Naive thymus-derived CD4-positive, alpha-beta T cell (primary cell): ENCODE measurements at regions not wholly inside any gene's neighbourhood (a gene's known extent, or its start where the extent isn't known, plus 50 kb on each side); places are given as distances from the start of the nearest gene placed in this dataset.

Experiments
- ATAC-seq: fragments of 150-1000 bp; cut with Tn5 transposase; 2 replicates; pipeline ENCODE4 v1.10.0; 2021; ENCODE audit warnings: mild to moderate bottlenecking, moderate library complexity
- CTCF ChIA-PET: fragments of 350-600 bp; sonication (Branson Sonifier 250); formaldehyde crosslinking; loops from one replicate; lab custom pipeline; 2021; ENCODE audit warnings: antibody characterized with exemption; lab: Charles Lee
- POLR2A ChIA-PET: fragments of 350-600 bp; sonication (Branson Sonifier 250); formaldehyde crosslinking; loops from one replicate; lab custom pipeline; 2021; ENCODE audit warnings: antibody characterized with exemption, inconsistent platforms; lab: Charles Lee
- DNase-seq, 9 donors: peaks; one replicate each; pipeline versions ENCODE4 v3.0.0 to v3.0.0-alpha.2; 2020 to 2022; ENCODE audit warnings: mixed read lengths in 1 of 9
- H3K27ac ChIP-seq: one replicate; pipeline ENCODE4 v1.7.0; 2013; ENCODE audit warnings: mild to moderate bottlenecking, low read depth, low read length, moderate library complexity
- H3K27me3 ChIP-seq, 2 donors: one replicate each; pipeline ENCODE4 v1.7.0; 2013; ENCODE audit warnings: low read length in 2 of 2, mild to moderate bottlenecking in 2 of 2, moderate library complexity in 2 of 2; ENCODE audit not compliant: control insufficient read depth in 2 of 2, insufficient read depth in 2 of 2
- H3K36me3 ChIP-seq, 3 experiments: 1 replicate in 2 of 3; 2 replicates in 1 of 3; pipeline ENCODE4 v1.7.0; 2013; ENCODE audit warnings: low read length in 3 of 3, mild to moderate bottlenecking in 3 of 3, moderate library complexity in 1 of 3; ENCODE audit not compliant: insufficient read depth in 3 of 3, control insufficient read depth in 2 of 3
- H3K4me1 ChIP-seq, 2 donors: one replicate each; pipeline ENCODE4 v1.7.0; 2013; ENCODE audit warnings: low read length in 2 of 2, mild to moderate bottlenecking in 2 of 2, moderate library complexity in 1 of 2; ENCODE audit not compliant: control insufficient read depth in 2 of 2, insufficient read depth in 2 of 2
- H3K4me3 ChIP-seq: 2 replicates; pipeline ENCODE4 v1.7.0; 2013; ENCODE audit warnings: mild to moderate bottlenecking, low read length
- H3K9me3 ChIP-seq, 3 experiments: 1 replicate in 2 of 3; 2 replicates in 1 of 3; pipeline ENCODE4 v1.7.0; 2013; ENCODE audit warnings: low read length in 3 of 3; ENCODE audit not compliant: control insufficient read depth in 2 of 3
- H3K27ac Mint-ChIP-seq, 9 donors: one replicate each; pipeline ENCODE4 v1.8.0; 2020 to 2022; ENCODE audit warnings: mixed read lengths in 9 of 9, mild to moderate bottlenecking in 8 of 9, moderate library complexity in 5 of 9, inconsistent platforms in 2 of 9
- H3K27me3 Mint-ChIP-seq, 5 donors: one replicate each; pipeline ENCODE4 v1.8.0; 2021 to 2022; ENCODE audit warnings: mixed read lengths in 5 of 5, mild to moderate bottlenecking in 1 of 5
- H3K36me3 Mint-ChIP-seq, 5 donors: one replicate each; pipeline ENCODE4 v1.8.0; 2020 to 2022; ENCODE audit warnings: mixed read lengths in 5 of 5, mild to moderate bottlenecking in 3 of 5, inconsistent platforms in 1 of 5
- H3K4me1 Mint-ChIP-seq, 7 donors: one replicate each; pipeline ENCODE4 v1.8.0; 2020 to 2022; ENCODE audit warnings: mixed read lengths in 7 of 7, mild to moderate bottlenecking in 3 of 7, inconsistent platforms in 1 of 7
- H3K4me3 Mint-ChIP-seq, 10 donors: one replicate each; pipeline ENCODE4 v1.8.0; 2020 to 2022; ENCODE audit warnings: mild to moderate bottlenecking in 10 of 10, mixed read lengths in 10 of 10, moderate library complexity in 6 of 10, inconsistent platforms in 2 of 10
- H3K9me3 Mint-ChIP-seq, 11 donors: one replicate each; pipeline ENCODE4 v1.8.0; 2020 to 2022; ENCODE audit warnings: mixed read lengths in 11 of 11, mild to moderate bottlenecking in 4 of 11, inconsistent platforms in 1 of 11, moderate library complexity in 1 of 11
- intact Hi-C, 2 donors: fragments of 100-400 bp; cut with micrococcal nuclease; formaldehyde crosslinking; loops; one replicate each; pipeline ENCODE4 v1.15.1; 2023

DNA sequence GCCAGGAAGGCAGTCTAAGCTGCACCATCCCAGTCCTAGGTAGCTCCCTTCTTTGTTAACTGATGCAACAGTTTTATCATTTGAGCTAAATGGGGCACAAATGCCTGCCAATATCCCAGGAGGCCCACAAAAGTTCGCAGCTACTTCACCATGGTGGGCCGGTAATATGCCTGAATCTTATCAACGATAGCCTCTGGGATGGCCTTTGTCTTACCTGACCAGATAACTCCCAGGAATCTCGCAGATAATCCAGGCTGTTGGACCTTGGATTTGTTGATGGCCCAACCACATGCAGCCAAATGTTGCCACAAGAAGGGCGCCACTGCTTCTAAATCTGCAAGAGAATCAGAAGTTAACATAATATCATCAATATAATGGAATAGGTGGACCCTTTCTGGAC is 83.8 kb upstream of the ATP10B start:
- no peak overlapping the region for H3K4me3 Mint-ChIP-seq
- Histone ChIP-seq H3K27me3 (no peaks in the 10 kb centered on the region), H3K4me1 (no peaks in the 10 kb centered on the region), H3K27ac (no peak overlapping the region), H3K36me3 (no peaks in the 10 kb centered on the region), H3K4me3 (no peak overlapping the region), H3K9me3 (no peaks in the 10 kb centered on the region)
- intact Hi-C loops, result no loop called here
- no peak overlapping the region for H3K27ac Mint-ChIP-seq
- CTCF ChIA-PET, result no interaction called here
- ATAC-seq (no peak), DNase-seq (no peak)
- H3K4me1 Mint-ChIP-seq, result no peaks in the 10 kb centered on the region
- H3K36me3 Mint-ChIP-seq, result no peaks in the 10 kb centered on the region
- POLR2A ChIA-PET, result no interaction called here
- peaks cover 0 to 8% (median 2%) of the 10 kb centered on the region in 11 donors for H3K9me3 Mint-ChIP-seq
- H3K27me3 Mint-ChIP-seq, result no peaks in the 10 kb centered on the region

DNA sequence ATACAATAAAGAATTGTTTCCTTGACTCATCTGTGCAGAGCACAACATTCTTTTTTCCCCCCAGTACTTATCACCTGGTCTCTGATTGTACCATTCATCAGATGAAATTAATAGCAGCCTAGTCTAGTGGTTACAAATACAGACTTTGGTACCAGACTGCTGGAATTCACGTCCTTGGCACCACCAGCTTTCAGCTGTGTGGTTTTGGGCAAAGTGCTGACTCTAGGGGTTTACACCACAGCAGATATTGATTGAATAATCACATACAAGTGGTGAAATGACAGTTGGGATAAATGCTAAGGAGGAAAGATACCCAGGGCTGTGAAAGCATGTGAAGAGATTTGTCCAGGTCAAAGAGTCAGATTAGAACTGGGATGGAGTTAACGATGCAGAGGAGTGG is 79.3 kb upstream of the ATP10B start:
- DNase-seq (no peak), ATAC-seq (no peak)
- CTCF ChIA-PET, result no interaction called here
- peaks cover 0 to 6% (median 2%) of the 10 kb centered on the region in 11 donors for H3K9me3 Mint-ChIP-seq
- H3K27me3 Mint-ChIP-seq, result peaks cover 0 to 4% (median 0%) of the 10 kb centered on the region in 5 donors
- Histone ChIP-seq H3K4me1 (no peaks in the 10 kb centered on the region), H3K4me3 (no peak overlapping the region), H3K27ac (no peak overlapping the region), H3K9me3 (no peaks in the 10 kb centered on the region), H3K36me3 (no peaks in the 10 kb centered on the region), H3K27me3 (no peaks in the 10 kb centered on the region)
- H3K4me1 Mint-ChIP-seq, result no peaks in the 10 kb centered on the region
- H3K4me3 Mint-ChIP-seq, result no peak overlapping the region
- POLR2A ChIA-PET, result no interaction called here
- intact Hi-C loops, result no loop called here
- no peak overlapping the region for H3K27ac Mint-ChIP-seq
- H3K36me3 Mint-ChIP-seq, result no peaks in the 10 kb centered on the region

DNA sequence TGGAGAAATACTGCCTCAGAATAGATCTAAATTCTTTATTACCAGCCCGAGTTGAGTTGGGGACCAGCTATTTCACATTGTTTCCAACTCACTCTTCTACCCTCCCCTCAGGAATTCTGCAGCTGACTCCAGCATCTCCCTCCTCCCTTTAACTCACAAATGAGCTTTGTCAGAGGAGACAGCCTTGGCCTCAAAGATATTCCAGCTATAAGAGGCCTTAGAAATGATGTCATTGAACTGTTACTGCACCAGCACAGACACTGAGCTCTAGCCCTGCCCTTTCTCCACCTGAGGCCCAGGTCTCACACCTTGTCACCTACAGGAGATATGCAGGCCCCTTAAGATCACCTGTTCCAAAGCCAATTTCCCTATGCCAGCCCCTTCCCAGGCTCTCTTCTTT is 78.4 kb upstream of the ATP10B start:
- Histone ChIP-seq H3K4me3 (no peak overlapping the region), H3K4me1 (no peaks in the 10 kb centered on the region), H3K27ac (no peak overlapping the region), H3K27me3 (no peaks in the 10 kb centered on the region), H3K36me3 (no peaks in the 10 kb centered on the region), H3K9me3 (no peaks in the 10 kb centered on the region)
- intact Hi-C loops, result no loop called here
- ChIA-PET POLR2A (no interaction called here), CTCF (no interaction called here)
- H3K36me3 Mint-ChIP-seq, result no peaks in the 10 kb centered on the region
- DNase-seq (no peak), ATAC-seq (no peak)
- no peaks in the 10 kb centered on the region for H3K4me1 Mint-ChIP-seq
- peaks cover 0 to 6% (median 2%) of the 10 kb centered on the region in 11 donors for H3K9me3 Mint-ChIP-seq
- H3K27me3 Mint-ChIP-seq, result peaks cover 0 to 4% (median 0%) of the 10 kb centered on the region in 5 donors
- no peak overlapping the region for H3K27ac Mint-ChIP-seq
- H3K4me3 Mint-ChIP-seq, result no peak overlapping the region

DNA sequence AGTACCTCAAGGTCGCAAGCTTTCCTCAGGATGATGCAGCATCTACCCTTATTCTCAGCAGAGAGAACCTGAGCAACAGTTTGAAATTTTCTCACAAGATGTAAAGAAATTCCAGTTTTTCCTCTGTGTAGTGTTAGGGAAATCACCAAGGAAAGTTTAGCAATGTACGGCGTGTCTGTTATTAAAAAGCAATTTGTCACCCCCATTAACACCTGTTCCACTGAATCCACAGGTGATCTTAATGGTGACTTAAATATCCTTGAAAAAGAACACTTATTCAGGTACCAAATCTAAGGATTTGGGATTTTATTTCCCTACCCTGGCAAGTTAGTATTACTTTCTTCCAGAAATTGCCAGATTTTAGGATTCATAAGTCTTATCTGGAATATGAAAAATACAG is 77.9 kb upstream of the ATP10B start:
- no peak overlapping the region for H3K4me3 ChIP-seq
- H3K4me1 ChIP-seq, result no peaks in the 10 kb centered on the region
- H3K27ac ChIP-seq, result no peak overlapping the region
- H3K27me3 ChIP-seq, result no peaks in the 10 kb centered on the region
- peaks cover 0 to 4% (median 0%) of the 10 kb centered on the region in 5 donors for H3K27me3 Mint-ChIP-seq
- intact Hi-C loops, result no loop called here
- no peak for ATAC-seq
- H3K9me3 Mint-ChIP-seq, result peaks cover 0 to 6% (median 0%) of the 10 kb centered on the region in 11 donors
- ChIA-PET POLR2A (no interaction called here), CTCF (no interaction called here)
- H3K9me3 ChIP-seq, result no peaks in the 10 kb centered on the region
- no peaks in the 10 kb centered on the region for H3K4me1 Mint-ChIP-seq
- no peak overlapping the region for H3K4me3 Mint-ChIP-seq
- no peak for DNase-seq
- H3K27ac Mint-ChIP-seq, result no peak overlapping the region
- H3K36me3 Mint-ChIP-seq, result no peaks in the 10 kb centered on the region
- no peaks in the 10 kb centered on the region for H3K36me3 ChIP-seq

DNA sequence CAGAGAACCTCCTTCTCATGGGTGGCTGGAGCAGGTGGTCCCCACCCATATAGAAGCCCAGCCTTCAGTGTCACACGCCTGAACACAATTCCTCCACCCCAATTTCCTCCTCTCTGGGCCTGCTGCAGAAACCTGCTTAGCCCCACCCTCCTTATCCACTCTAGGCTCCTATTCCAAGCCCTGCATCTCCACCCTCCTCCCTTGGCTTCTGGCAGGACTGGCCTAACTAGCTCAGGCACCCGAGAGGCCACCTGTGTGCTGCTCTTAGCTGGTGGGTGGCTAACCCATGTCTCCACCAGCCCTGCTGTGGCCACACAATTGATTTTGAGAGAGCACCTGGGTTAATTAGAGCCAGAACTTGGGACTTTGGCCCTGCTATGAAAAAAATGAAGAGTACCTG is 77.3 kb upstream of the ATP10B start:
- CTCF ChIA-PET, result no interaction called here

DNA sequence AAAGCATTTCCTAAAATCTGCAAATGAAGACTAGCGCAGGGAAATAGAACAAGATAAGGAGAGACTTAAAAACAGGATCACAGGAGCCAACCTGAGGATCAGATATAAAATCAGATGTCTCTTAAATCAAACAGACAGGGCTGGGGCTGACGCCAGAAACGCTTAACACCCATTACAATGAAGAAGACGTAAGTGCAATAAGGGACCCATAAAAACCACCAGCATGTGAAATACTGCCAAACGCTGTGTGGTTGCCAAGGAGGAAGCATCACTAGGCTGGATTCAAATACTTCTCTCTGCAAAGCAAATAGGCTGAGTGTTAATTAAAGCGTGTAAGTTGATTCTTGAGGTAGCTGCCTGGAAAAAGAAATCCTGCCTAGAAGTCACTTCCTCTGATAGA is 74.4 kb upstream of the ATP10B start:
- Histone ChIP-seq H3K4me3 (no peak overlapping the region), H3K4me1 (no peaks in the 10 kb centered on the region), H3K36me3 (no peaks in the 10 kb centered on the region), H3K27ac (no peak overlapping the region), H3K27me3 (no peaks in the 10 kb centered on the region), H3K9me3 (no peaks in the 10 kb centered on the region)
- Mint-ChIP-seq H3K4me1 (no peaks in the 10 kb centered on the region), H3K9me3 (peaks cover 0 to 3% (median 0%) of the 10 kb centered on the region in 11 donors), H3K36me3 (no peaks in the 10 kb centered on the region), H3K27ac (no peak overlapping the region), H3K27me3 (peaks cover 0 to 4% (median 0%) of the 10 kb centered on the region in 5 donors), H3K4me3 (no peak overlapping the region)
- POLR2A ChIA-PET, result no interaction called here
- ATAC-seq, result no peak
- intact Hi-C loops, result no loop called here
- no peak for DNase-seq
- CTCF ChIA-PET, result no interaction called here

More for the DNA sequence above, 77.3 kb upstream of the ATP10B start:
- POLR2A ChIA-PET, result no interaction called here
- no peak overlapping the region for H3K4me3 ChIP-seq
- DNase-seq (no peak), ATAC-seq (no peak)
- no peaks in the 10 kb centered on the region for H3K4me1 ChIP-seq
- H3K27me3 Mint-ChIP-seq, result peaks cover 0 to 4% (median 0%) of the 10 kb centered on the region in 5 donors
- no peaks in the 10 kb centered on the region for H3K36me3 ChIP-seq
- peaks cover 0 to 6% (median 0%) of the 10 kb centered on the region in 11 donors for H3K9me3 Mint-ChIP-seq
- no peaks in the 10 kb centered on the region for H3K36me3 Mint-ChIP-seq
- intact Hi-C loops, result no loop called here
- H3K27me3 ChIP-seq, result no peaks in the 10 kb centered on the region
- H3K4me3 Mint-ChIP-seq, result no peak overlapping the region
- H3K27ac Mint-ChIP-seq, result peak overlapping the region in 1 of 9 donors; percentile 63
- H3K9me3 ChIP-seq, result no peaks in the 10 kb centered on the region
- no peaks in the 10 kb centered on the region for H3K4me1 Mint-ChIP-seq
- H3K27ac ChIP-seq, result no peak overlapping the region

DNA sequence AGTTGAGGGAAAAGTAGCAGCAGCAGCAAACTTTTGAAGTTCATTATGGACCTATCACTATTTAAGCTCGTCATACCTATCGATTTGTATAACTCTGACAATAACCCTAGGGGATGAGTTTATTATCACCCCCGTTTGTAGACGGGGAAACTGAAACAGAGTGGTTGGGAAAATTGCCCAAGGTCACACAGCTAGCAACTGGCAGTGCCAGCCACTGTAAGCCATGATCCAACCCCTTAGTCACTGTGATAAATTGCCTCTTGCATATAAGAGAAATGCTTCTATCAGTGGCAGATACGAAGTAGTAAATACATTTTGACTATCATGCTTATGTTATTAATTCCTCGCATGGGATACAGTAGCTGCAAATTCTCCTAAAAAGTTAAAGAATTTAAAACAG is 73.3 kb upstream of the ATP10B start:
- Mint-ChIP-seq H3K36me3 (no peaks in the 10 kb centered on the region), H3K27me3 (peaks cover 0 to 4% (median 0%) of the 10 kb centered on the region in 5 donors), H3K4me3 (no peak overlapping the region), H3K27ac (no peak overlapping the region), H3K4me1 (no peaks in the 10 kb centered on the region), H3K9me3 (peaks cover 0 to 3% (median 0%) of the 10 kb centered on the region in 11 donors)
- H3K9me3 ChIP-seq, result no peaks in the 10 kb centered on the region
- H3K4me1 ChIP-seq, result no peaks in the 10 kb centered on the region
- intact Hi-C loops, result no loop called here
- ChIA-PET POLR2A (no interaction called here), CTCF (no interaction called here)
- no peak overlapping the region for H3K27ac ChIP-seq
- H3K36me3 ChIP-seq, result no peaks in the 10 kb centered on the region
- H3K27me3 ChIP-seq, result no peaks in the 10 kb centered on the region
- DNase-seq, result no peak
- no peak overlapping the region for H3K4me3 ChIP-seq
- ATAC-seq, result no peak
